ENCODE measurements at regions not wholly inside any gene's neighbourhood (a gene's known extent, or its start where the extent isn't known, plus 50 kb on each side); places are given as distances from the start of the nearest gene placed in this dataset.

DNA sequence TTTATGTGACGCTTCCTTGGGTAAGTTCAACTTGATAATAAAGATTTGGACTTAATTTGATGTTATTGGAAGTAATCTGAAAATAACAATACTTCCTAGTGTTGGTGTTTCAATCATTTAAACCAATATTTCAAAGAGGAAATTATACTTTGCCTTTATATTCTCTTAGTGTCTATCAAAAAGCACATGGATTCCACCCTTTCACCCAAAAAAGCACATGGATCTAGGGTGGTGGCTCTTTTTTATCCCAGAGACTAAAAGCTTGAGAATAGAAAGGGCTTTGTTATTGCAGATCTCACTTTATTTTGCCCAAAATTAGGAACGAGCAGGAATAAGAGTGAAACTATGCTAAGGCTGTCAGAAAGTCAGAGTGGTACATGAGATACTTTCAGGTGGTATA lies 75.1 kb upstream of the RASGEF1B start:
- intact Hi-C loops (cut with DNase I) = no loop called here
- DNase-seq (ENCODE audit: extremely low spot score) = no peak
- Histone ChIP-seq H3K27ac (replicated peaks in 1 of 4) (no peak overlapping the region), H3K9me3 (peaks cover 0 to 4% (median 2%) of the 10 kb centered on the region in 4 donors), H3K36me3 (no peaks in the 10 kb centered on the region), H3K27me3 (no peaks in the 10 kb centered on the region), H3K4me1 (peaks cover 0 to 16% (median 12%) of the 10 kb centered on the region in 4 donors), H3K4me3 (no peak overlapping the region)
- TF ChIP-seq POLR2A (IDR thresholded peaks at IDR 0.05; ENCODE audit: low read depth) = no peak
- TF ChIP-seq, protein P1, sequence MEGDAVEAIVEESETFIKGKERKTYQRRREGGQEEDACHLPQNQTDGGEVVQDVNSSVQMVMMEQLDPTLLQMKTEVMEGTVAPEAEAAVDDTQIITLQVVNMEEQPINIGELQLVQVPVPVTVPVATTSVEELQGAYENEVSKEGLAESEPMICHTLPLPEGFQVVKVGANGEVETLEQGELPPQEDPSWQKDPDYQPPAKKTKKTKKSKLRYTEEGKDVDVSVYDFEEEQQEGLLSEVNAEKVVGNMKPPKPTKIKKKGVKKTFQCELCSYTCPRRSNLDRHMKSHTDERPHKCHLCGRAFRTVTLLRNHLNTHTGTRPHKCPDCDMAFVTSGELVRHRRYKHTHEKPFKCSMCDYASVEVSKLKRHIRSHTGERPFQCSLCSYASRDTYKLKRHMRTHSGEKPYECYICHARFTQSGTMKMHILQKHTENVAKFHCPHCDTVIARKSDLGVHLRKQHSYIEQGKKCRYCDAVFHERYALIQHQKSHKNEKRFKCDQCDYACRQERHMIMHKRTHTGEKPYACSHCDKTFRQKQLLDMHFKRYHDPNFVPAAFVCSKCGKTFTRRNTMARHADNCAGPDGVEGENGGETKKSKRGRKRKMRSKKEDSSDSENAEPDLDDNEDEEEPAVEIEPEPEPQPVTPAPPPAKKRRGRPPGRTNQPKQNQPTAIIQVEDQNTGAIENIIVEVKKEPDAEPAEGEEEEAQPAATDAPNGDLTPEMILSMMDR (IDR thresholded peaks at IDR 0.05) = no peak
- no peak for TF ChIP-seq POLR2AphosphoS5 (IDR thresholded peaks at IDR 0.05)
- TF ChIP-seq EP300 (IDR thresholded peaks at IDR 0.05) = no peak
- WGBS = 83% methylated on average over 2 of the region's 2 CpGs

- Histone ChIP-seq H3K27ac (replicated peaks in 1 of 4) (no peak overlapping the region), H3K27me3 (no peaks in the 10 kb centered on the region), H3K4me1 (no peaks in the 10 kb centered on the region), H3K36me3 (no peaks in the 10 kb centered on the region), H3K4me3 (no peak overlapping the region), H3K9me3 (peaks cover 0 to 4% (median 2%) of the 10 kb centered on the region in 4 donors)
- intact Hi-C loops (cut with DNase I) = no loop called here
- TF ChIP-seq POLR2AphosphoS5 (IDR thresholded peaks at IDR 0.05) = no peak
- TF ChIP-seq EP300 (IDR thresholded peaks at IDR 0.05) = no peak
- TF ChIP-seq, protein P1 (IDR thresholded peaks at IDR 0.05) = no peak
- TF ChIP-seq POLR2A (IDR thresholded peaks at IDR 0.05; ENCODE audit: low read depth) = no peak
- 55% methylated on average over 4 of the region's 4 CpGs for WGBS
- DNase-seq (ENCODE audit: extremely low spot score) = no peak
Observed at GRCh38 chr4:81541161-81541945, 69.6 kb upstream of the RASGEF1B start.

DNA sequence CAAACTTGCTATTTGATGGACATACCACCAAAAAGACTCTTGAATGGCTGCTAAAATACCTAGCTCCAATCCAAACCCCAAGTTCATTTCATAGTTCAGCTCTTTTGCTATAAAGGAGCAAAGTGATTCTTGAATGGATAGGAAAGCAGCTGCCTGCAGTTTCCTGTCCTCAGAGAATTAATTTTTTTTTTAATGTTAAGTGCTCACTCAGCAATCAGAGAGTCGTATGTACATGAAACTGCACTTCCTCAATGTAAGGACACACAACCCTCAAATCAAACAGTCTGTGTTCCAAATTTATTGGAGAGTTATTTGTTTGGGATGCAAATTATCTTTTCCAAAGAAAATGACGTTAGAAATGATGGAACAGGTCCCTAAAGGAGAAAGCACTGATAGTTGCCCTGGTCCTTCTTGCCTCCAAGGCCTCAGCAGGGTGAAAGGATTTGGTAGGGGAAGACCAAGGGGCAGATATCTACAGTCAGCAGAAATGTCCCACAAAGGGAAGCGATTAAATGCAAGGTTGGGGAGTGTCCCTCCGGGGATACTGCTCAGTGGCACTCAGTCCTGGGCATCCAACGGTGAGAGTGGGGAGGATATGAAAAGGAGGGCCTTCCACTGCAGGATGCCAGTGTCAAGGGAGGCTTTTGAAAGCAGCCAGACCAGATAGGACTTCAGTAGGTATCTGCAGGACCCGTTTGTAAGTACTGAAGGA lies 67.2 kb upstream of the RASGEF1B start:
- H3K4me3 ChIP-seq = no peak overlapping the region
- no peaks in the 10 kb centered on the region for H3K27me3 ChIP-seq
- WGBS = 71% methylated on average over 6 of the region's 6 CpGs
- no peak for DNase-seq (ENCODE audit: extremely low spot score)
- no peaks in the 10 kb centered on the region for H3K36me3 ChIP-seq
- TF ChIP-seq POLR2A (IDR thresholded peaks at IDR 0.05; ENCODE audit: low read depth) (no peak), EP300 (IDR thresholded peaks at IDR 0.05) (no peak), POLR2AphosphoS5 (IDR thresholded peaks at IDR 0.05) (no peak)
- TF ChIP-seq, protein P1 (IDR thresholded peaks at IDR 0.05) = no peak
- no peaks in the 10 kb centered on the region for H3K4me1 ChIP-seq
- peaks cover 0 to 4% (median 2%) of the 10 kb centered on the region in 4 donors for H3K9me3 ChIP-seq
- intact Hi-C loops (cut with DNase I) = no loop called here
- no peak overlapping the region for H3K27ac ChIP-seq (replicated peaks in 1 of 4)

- no peak overlapping the region for H3K27ac ChIP-seq (replicated peaks in 1 of 4)
- H3K9me3 ChIP-seq = no peaks in the 10 kb centered on the region
- WGBS = 60% methylated on average over 2 of the region's 2 CpGs
- H3K4me3 ChIP-seq = no peak overlapping the region
- peaks cover 0 to 5% (median 2%) of the 10 kb centered on the region in 4 donors for H3K4me1 ChIP-seq
- no peak for TF ChIP-seq EP300 (IDR thresholded peaks at IDR 0.05)
- TF ChIP-seq, protein P1 (IDR thresholded peaks at IDR 0.05) = no peak
- no peak for TF ChIP-seq POLR2AphosphoS5 (IDR thresholded peaks at IDR 0.05)
- TF ChIP-seq POLR2A (IDR thresholded peaks at IDR 0.05; ENCODE audit: low read depth) = no peak
- no peak for DNase-seq (ENCODE audit: extremely low spot score)
- H3K36me3 ChIP-seq = no peaks in the 10 kb centered on the region
- H3K27me3 ChIP-seq = no peaks in the 10 kb centered on the region
- intact Hi-C loops (cut with DNase I) = no loop called here
Observed at GRCh38 chr4:81531410-81531809, 59.7 kb upstream of the RASGEF1B start.
